Ovary (tissue), 7 donors: ENCODE measurements at regions not wholly inside any gene's neighbourhood (a gene's known extent, or its start where the extent isn't known, plus 50 kb on each side); places are given as distances from the start of the nearest gene placed in this dataset.

Experiments
- DNase-seq, 5 donors: peaks; one replicate each; pipeline ENCODE4 v3.0.0-alpha.2; 2019 to 2020
- H3K27ac ChIP-seq, 2 donors: fragments of 200-600 bp; one replicate each; pipeline versions ENCODE4 v1.5.1 to v1.8.0; 2019 to 2022
- H3K27me3 ChIP-seq: fragments of 200-600 bp; one replicate; pipeline ENCODE4 v1.8.0; 2022
- H3K36me3 ChIP-seq: fragments of 200-600 bp; sonication (generic); one replicate; pipeline ENCODE4 v1.5.1; 2019
- H3K4me1 ChIP-seq: one replicate; pipeline ENCODE4 v1.8.1; 2013; ENCODE audit warnings: mild to moderate bottlenecking, moderate library complexity; ENCODE audit not compliant: insufficient read depth
- H3K4me3 ChIP-seq: fragments of 200-600 bp; sonication (generic); one replicate; pipeline ENCODE4 v1.5.1; 2017
- H3K9me3 ChIP-seq, 2 donors: fragments of 200-600 bp in 1 of 2; sonication (generic) in 1 of 2; one replicate each; pipeline versions ENCODE4 v1.5.1 to v1.8.1; 2013 to 2019; ENCODE audit warnings: mild to moderate bottlenecking in 1 of 2, moderate library complexity in 1 of 2
- CTCF ChIP-seq, 3 donors: fragments of 450-650 bp in 2 of 3; fragments of 200-600 bp in 1 of 3; IDR thresholded peaks; one replicate each; pipeline versions ENCODE4 v1.5.1 to v1.8.0; 2016 to 2022; ENCODE audit warnings: antibody characterized with exemption in 3 of 3, mild to moderate bottlenecking in 1 of 3
- EP300 ChIP-seq: sonication (generic); formaldehyde crosslinking; IDR thresholded peaks from one replicate; pipeline ENCODE4 v1.6.1; 2017; ENCODE audit warnings: antibody characterized with exemption
- POLR2A ChIP-seq: fragments of 450-650 bp; IDR thresholded peaks from one replicate; pipeline ENCODE4 v1.6.1; 2017; ENCODE audit warnings: antibody characterized with exemption, mild to moderate bottlenecking, moderate library complexity
- WGBS, 3 donors: extraction: QIAGEN DNeasy Blood & Tissue Kit in 1 of 3; methylation state at CpG; one replicate each; pipeline versions ENCODE4 v1.1.5 to v1.1.7; 2013 to 2017; 5-methylcytosine and 5-hydroxymethylcytosine counted together
- intact Hi-C, 4 donors: fragments of 100-400 bp; cut with DNase I; formaldehyde crosslinking; loops; one replicate each; pipeline versions ENCODE4 v1.11.0 to v1.15.1; 2022 to 2023
- donor health status: DM: no; HTN: no; CAD: no; lungs with moderate emphysema.
- donor health status: DM: no; HTN: no; CAD: no.
- donor health status: Bipolar disorder and iron deficiency.
- donor health status: DM: no; HTN: no; CAD: no.
- donor health status: DM: yes; HTN: yes; CAD: no.

DNA sequence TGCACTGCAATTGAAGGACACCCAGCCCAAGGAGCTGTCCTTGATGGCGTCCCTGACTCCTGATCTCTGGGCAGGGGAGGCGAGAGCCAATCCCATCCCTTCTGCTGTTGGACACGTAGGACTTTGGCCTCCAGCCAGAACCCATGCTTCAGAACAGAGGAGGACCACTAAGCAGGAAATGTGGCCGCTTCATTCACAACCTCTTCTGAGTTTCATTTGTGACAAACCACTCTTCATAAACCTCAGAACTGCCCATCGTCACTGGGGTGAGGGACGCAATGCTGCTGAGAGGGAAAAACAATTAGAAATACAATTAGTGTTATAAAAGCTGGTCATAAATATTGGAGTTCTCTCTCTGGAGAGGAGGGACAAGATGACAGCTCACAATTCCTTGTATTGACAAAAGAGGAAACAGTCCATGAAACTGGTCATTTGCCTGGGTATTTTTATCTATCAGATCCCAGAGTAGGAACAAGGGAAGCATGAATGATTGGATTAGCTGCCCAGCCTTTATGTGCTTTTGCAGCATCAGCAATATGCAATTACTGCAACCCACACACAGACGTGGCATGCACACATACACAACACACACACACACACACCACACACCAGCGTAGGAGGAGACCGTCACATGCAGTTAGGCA, 216.5 kb upstream of the CADM1 start:
- Histone ChIP-seq H3K36me3 (no peaks in the 10 kb centered on the region), H3K27me3 (no peaks in the 10 kb centered on the region), H3K4me3 (no peak overlapping the region), H3K27ac (no peak overlapping the region), H3K9me3 (no peaks in the 10 kb centered on the region), H3K4me1 (no peaks in the 10 kb centered on the region)
- WGBS, 3 donors = 40 to 50% (median 43%) methylated on average over 9 of the region's 9 CpGs
- intact Hi-C loops = no loop called here
- no peak for TF ChIP-seq EP300
- TF ChIP-seq CTCF (IDR thresholded peaks at IDR 0.05) = no peak
- no peak for TF ChIP-seq POLR2A
- DNase-seq = no peak

DNA sequence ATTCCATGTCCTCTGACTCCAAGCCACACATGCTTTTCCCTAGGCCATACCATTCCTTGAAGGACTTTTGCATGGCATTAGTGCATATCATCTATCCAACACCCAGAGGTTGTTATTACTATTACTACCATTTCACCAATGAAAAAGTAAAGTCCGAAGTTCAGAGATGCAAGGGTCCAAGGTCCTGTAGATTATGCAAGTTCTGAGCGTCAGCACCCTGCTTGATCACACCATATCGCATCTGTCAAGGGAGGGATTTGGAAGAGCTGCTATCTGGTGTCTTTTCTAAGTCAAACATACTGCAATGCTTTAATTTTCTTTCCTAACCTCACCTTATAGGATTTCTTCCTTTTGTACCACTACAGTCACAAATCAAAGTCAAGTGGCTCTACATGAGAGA, 214.7 kb upstream of the CADM1 start:
- H3K4me3 ChIP-seq = no peak overlapping the region
- no peaks in the 10 kb centered on the region for H3K36me3 ChIP-seq
- no peak for DNase-seq
- H3K27ac ChIP-seq = no peak overlapping the region
- WGBS, 3 donors = 90 to 94% (median 91%) methylated on average over 3 of the region's 3 CpGs
- H3K27me3 ChIP-seq = no peaks in the 10 kb centered on the region
- H3K4me1 ChIP-seq = no peaks in the 10 kb centered on the region
- no peaks in the 10 kb centered on the region for H3K9me3 ChIP-seq
- no peak for TF ChIP-seq EP300
- TF ChIP-seq CTCF (IDR thresholded peaks at IDR 0.05) = no peak
- no peak for TF ChIP-seq POLR2A
- intact Hi-C loops = no loop called here

DNA sequence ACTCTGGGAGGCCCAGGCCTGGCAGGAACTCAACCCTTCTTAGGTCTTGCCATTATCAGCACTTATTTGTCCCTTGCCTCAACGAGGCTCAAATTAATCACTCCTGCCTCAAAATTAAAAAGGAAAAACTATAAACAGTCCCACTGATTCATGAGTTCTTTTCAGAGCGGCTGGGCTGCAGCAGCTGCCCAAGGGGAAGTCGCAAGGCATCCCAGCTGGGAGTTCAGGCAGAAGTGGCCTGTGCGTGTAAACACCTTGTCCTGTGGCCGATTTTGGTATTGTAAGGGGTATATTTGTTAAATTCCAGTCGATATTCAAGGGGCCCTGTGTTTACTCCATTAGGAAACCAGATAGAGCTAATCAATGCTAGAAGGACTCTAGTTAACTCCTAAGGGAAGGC, 213.9 kb upstream of the CADM1 start:
- intact Hi-C loops = no loop called here
- no peaks in the 10 kb centered on the region for H3K9me3 ChIP-seq
- H3K4me1 ChIP-seq = no peaks in the 10 kb centered on the region
- no peak overlapping the region for H3K27ac ChIP-seq
- TF ChIP-seq CTCF (IDR thresholded peaks at IDR 0.05) (no peak), EP300 (no peak), POLR2A (no peak)
- 58 to 72% (median 66%) methylated on average over 6 of the region's 6 CpGs for WGBS, 3 donors
- H3K4me3 ChIP-seq = no peak overlapping the region
- no peaks in the 10 kb centered on the region for H3K27me3 ChIP-seq
- DNase-seq = no peak
- H3K36me3 ChIP-seq = no peaks in the 10 kb centered on the region

DNA sequence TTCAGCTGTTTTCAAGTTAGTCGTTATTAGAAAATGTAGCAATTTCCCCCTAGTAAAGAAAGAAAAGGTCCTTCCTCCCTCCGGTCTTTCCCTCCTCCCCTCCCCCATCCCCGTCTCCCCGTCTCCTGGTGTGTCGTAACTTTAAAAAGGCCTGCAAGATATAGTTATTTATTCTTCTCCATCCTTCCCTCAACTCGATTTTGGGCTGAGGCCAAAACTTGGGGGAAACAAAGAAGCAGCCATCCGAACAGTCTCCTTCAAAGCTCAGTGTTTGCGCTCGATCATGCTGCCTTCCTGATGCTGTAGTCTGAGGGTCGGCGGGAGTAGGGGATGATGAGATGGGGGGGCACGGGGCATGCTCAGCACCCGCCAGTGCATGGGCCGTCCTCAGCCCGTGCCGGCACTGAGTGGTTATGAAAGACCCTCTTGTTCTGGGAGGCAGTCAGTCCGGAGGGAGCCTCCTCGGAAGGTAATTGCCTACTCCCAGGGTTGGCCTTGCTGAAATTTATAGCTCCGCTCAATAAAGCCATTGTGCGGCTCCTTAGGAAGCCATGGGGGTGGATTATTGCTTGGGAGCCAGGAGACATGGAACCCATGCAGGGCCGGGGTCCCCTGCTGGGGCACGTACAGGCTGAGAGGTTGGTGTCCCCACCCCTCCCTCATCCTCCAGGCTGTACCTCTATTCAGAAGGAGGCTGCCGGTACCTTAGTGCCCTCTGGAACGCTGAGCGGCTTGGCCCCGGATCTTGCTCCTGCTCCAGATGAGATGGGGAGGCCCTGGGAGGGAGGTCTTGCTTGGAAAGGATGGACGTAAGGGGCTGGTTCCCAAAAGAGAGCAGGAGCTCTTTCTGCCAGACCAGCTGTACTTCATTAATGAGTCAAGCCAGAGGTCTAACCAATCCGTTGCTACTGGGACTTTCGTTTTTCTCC, 212.7 kb upstream of the CADM1 start:
- no peak for DNase-seq
- no peak overlapping the region for H3K27ac ChIP-seq
- intact Hi-C loops = no loop called here

More for the DNA sequence above, 212.7 kb upstream of the CADM1 start:
- 20 to 24% (median 22%) methylated on average over 27 to 29 of the region's 29 CpGs for WGBS, 3 donors
- H3K4me1 ChIP-seq = no peaks in the 10 kb centered on the region
- H3K36me3 ChIP-seq = no peaks in the 10 kb centered on the region
- H3K27me3 ChIP-seq = no peaks in the 10 kb centered on the region
- H3K9me3 ChIP-seq = no peaks in the 10 kb centered on the region
- TF ChIP-seq POLR2A (no peak), CTCF (IDR thresholded peaks at IDR 0.05) (no peak), EP300 (no peak)
- no peak overlapping the region for H3K4me3 ChIP-seq
